Testis (tissue), 2 donors: ENCODE measurements at regions not wholly inside any gene's neighbourhood (a gene's known extent, or its start where the extent isn't known, plus 50 kb on each side); places are given as distances from the start of the nearest gene placed in this dataset.

Experiments
- CTCF ChIP-seq, 3 experiments: fragments of 450-650 bp in 2 of 3; fragments of 200-600 bp in 1 of 3; sonication (generic) in 1 of 3; IDR thresholded peaks; one replicate each; pipeline ENCODE4 v1.5.1; 2016 to 2019; ENCODE audit warnings: antibody characterized with exemption in 3 of 3, mild to moderate bottlenecking in 2 of 3, moderate library complexity in 1 of 3
- POLR2A ChIP-seq: fragments of 450-650 bp; IDR thresholded peaks from one replicate; pipeline ENCODE4 v1.6.1; 2017; ENCODE audit warnings: antibody characterized with exemption, mild to moderate bottlenecking, moderate library complexity

- no peak for TF ChIP-seq CTCF (IDR thresholded peaks at IDR 0.05)
- no peak for TF ChIP-seq POLR2A
Observed at GRCh38 chr16:81181013-81181720, 57.3 kb upstream of the BCO1 start.
